ENCODE measurements at regions not wholly inside any gene's neighbourhood (a gene's known extent, or its start where the extent isn't known, plus 50 kb on each side); places are given as distances from the start of the nearest gene placed in this dataset.

DNA sequence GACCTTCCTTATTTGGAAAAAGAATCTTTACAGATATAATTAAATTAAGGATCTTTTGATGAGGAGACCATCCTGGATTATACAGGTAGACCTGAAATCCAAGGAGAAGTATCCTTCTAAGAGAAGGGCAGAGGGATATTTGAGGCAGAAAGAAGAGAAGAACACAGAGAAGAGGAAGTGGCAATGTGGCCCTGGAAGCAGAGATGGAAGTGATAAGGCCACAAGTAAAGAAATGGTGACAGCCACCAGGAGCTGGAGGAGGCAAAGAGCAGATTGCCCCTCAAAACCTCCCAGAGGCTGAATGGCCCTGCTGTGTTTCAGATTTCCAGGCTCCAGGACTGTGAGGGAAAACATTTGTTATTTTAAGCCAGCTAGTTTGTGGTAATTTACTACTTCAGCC lies 93.0 kb upstream of the ANKRD55 start:
- Histone ChIP-seq H3K9me3 (ENCODE audit: control insufficient read depth, low read length) (no peaks in the 10 kb centered on the region), H3K36me3 (ENCODE audit: control insufficient read depth, insufficient read depth, low read length) (no peaks in the 10 kb centered on the region), H3K4me3 (ENCODE audit: insufficient read depth, low read depth, low read length) (no peak overlapping the region), H3K4me1 (ENCODE audit: control insufficient read depth, insufficient read depth, low read length) (peaks cover 3% of the 10 kb centered on the region), H3K27ac (ENCODE audit: insufficient read depth, low read depth, low read length, poor library complexity, severe bottlenecking) (no peak overlapping the region), H3K27me3 (ENCODE audit: control insufficient read depth, insufficient read depth, low read length, poor library complexity, severe bottlenecking) (no peaks in the 10 kb centered on the region)

DNA sequence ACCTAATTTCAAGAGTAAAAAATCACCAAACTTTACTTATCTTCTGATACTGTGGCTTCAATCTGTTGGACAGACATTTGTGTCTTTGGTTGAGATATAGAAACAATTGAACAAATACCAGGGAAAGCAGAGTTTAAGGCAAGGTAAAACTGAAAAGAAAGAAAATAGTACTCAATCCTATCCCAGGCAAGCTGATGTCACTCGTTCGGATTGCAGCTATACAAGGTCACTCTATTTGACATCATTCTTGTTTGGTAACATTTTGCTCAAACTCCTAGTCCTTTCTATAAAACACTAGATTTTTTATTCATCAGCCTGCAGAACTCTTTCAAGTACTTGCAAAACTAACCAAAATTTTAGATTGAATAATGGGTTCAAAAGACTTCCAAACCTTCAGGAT lies 91.9 kb upstream of the ANKRD55 start:
- Histone ChIP-seq H3K9me3 (ENCODE audit: control insufficient read depth, low read length) (no peaks in the 10 kb centered on the region), H3K4me1 (ENCODE audit: control insufficient read depth, insufficient read depth, low read length) (no peaks in the 10 kb centered on the region), H3K27ac (ENCODE audit: insufficient read depth, low read depth, low read length, poor library complexity, severe bottlenecking) (no peak overlapping the region), H3K27me3 (ENCODE audit: control insufficient read depth, insufficient read depth, low read length, poor library complexity, severe bottlenecking) (no peaks in the 10 kb centered on the region), H3K4me3 (ENCODE audit: insufficient read depth, low read depth, low read length) (no peak overlapping the region), H3K36me3 (ENCODE audit: control insufficient read depth, insufficient read depth, low read length) (no peaks in the 10 kb centered on the region)
- WGBS, 2 experiments = 92 to 99% methylated on average over 2 of the region's 2 CpGs

DNA sequence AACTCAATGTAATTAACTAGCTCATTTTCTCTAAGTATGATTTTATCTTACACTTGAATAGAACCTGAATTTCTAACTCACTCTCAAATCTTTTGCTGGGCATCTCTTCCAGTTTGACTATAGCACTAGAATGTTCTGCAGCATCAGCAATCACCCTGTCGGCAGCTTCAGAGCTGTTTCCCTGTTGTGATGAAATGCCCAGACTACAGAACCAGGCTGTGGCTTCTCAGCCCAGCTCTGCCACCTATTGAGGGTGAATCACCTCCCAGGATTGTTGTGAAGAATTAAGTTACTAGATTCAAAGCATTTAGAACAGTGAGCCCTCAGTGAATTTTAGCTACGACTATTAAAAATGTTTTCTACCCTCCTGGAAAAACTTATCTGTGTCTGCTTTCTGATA lies 90.4 kb upstream of the ANKRD55 start:
- 78 to 84% methylated on average over 2 of the region's 2 CpGs for WGBS, 2 experiments
- no peak overlapping the region for H3K27ac ChIP-seq (ENCODE audit: insufficient read depth, low read depth, low read length, poor library complexity, severe bottlenecking)
- no peaks in the 10 kb centered on the region for H3K36me3 ChIP-seq (ENCODE audit: control insufficient read depth, insufficient read depth, low read length)

DNA sequence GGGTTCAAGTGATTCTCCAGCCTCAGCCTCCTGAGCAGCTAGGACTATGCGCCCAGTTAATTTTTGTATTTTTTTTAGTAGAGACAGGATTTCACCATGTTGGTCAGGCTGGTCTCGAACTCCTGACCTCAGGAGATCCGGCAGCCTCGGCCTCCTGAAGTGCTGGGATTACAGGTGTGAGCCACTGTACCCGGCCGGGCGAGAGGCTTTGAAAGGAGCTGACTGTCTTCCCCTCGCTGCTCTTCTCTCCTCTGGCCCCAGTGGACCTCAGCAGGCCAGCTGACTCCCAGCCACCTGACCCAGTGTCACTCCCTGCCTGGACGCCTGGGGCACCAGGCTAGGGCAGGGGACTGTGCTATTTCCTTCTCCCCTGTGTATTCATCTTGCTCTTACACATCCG lies 89.5 kb upstream of the ANKRD55 start:
- no peaks in the 10 kb centered on the region for H3K36me3 ChIP-seq (ENCODE audit: control insufficient read depth, insufficient read depth, low read length)
- 91 to 94% methylated on average over 10 of the region's 10 CpGs for WGBS, 2 experiments
- no peak overlapping the region for H3K27ac ChIP-seq (ENCODE audit: insufficient read depth, low read depth, low read length, poor library complexity, severe bottlenecking)
- H3K4me1 ChIP-seq (ENCODE audit: control insufficient read depth, insufficient read depth, low read length) = no peaks in the 10 kb centered on the region
- H3K4me3 ChIP-seq (ENCODE audit: insufficient read depth, low read depth, low read length) = no peak overlapping the region
- no peaks in the 10 kb centered on the region for H3K9me3 ChIP-seq (ENCODE audit: control insufficient read depth, low read length)
- no peaks in the 10 kb centered on the region for H3K27me3 ChIP-seq (ENCODE audit: control insufficient read depth, insufficient read depth, low read length, poor library complexity, severe bottlenecking)

More for the DNA sequence above, 90.4 kb upstream of the ANKRD55 start:
- no peaks in the 10 kb centered on the region for H3K9me3 ChIP-seq (ENCODE audit: control insufficient read depth, low read length)
- H3K27me3 ChIP-seq (ENCODE audit: control insufficient read depth, insufficient read depth, low read length, poor library complexity, severe bottlenecking) = no peaks in the 10 kb centered on the region
- H3K4me1 ChIP-seq (ENCODE audit: control insufficient read depth, insufficient read depth, low read length) = no peaks in the 10 kb centered on the region
- no peak overlapping the region for H3K4me3 ChIP-seq (ENCODE audit: insufficient read depth, low read depth, low read length)

DNA sequence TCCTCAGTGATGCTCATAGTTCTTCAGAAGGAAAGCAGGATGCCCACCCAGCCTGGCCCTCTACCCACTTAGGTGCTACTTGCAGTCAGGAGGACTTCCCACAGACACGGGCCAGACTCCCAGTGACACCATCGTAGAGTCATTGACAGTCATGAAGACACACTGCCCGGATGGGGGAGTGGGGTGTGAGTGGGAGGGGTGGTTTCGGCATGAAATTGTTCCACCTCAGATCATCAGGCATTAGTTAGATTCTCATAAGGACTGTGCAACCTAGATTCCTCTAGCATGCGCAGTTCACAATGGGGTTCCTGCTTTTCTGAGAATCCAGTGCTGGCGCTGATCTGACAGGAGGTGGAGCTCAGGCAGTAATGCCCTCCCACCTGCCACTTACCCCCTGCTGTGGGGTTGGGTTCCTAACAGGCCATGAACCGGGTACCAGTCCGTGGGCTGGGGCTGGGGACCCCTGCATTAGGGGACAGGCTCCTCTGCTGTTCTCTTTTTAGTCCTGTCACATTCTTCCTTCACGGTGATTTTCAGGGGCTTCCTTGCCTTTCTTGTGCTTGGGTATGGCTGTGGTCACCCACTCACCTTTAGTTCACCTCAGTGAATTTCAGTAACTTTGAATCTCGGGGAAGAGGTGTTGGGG lies 88.2 kb upstream of the ANKRD55 start:
- Histone ChIP-seq H3K9me3 (ENCODE audit: control insufficient read depth, low read length) (no peaks in the 10 kb centered on the region), H3K36me3 (ENCODE audit: control insufficient read depth, insufficient read depth, low read length) (no peaks in the 10 kb centered on the region), H3K4me3 (ENCODE audit: insufficient read depth, low read depth, low read length) (no peak overlapping the region), H3K27me3 (ENCODE audit: control insufficient read depth, insufficient read depth, low read length, poor library complexity, severe bottlenecking) (no peaks in the 10 kb centered on the region), H3K4me1 (ENCODE audit: control insufficient read depth, insufficient read depth, low read length) (no peaks in the 10 kb centered on the region), H3K27ac (ENCODE audit: insufficient read depth, low read depth, low read length, poor library complexity, severe bottlenecking) (no peak overlapping the region)
- 94% methylated on average over 10 of the region's 10 CpGs for WGBS, 2 experiments

DNA sequence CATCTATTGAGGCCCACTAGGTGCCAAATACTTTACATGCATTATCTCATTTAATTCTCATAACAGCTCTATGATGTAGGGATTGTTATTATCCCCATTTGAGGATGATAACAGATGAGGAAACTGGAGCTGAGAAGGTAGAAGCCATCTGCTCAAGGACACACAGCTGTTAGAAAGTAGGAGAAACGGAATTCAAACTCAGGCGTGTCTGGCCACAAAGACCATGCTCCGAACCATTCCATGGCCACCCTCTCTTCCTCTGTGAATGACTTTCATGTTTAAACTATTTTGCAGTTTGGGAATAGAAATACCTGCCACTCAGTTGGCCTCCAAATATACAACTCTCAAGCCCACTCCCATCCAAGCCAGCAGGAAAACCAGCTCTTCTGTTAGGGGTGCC lies 87.6 kb upstream of the ANKRD55 start:
- WGBS, 2 experiments = 91 to 98% methylated on average over 3 of the region's 3 CpGs
- Histone ChIP-seq H3K27ac (ENCODE audit: insufficient read depth, low read depth, low read length, poor library complexity, severe bottlenecking) (no peak overlapping the region), H3K27me3 (ENCODE audit: control insufficient read depth, insufficient read depth, low read length, poor library complexity, severe bottlenecking) (no peaks in the 10 kb centered on the region), H3K9me3 (ENCODE audit: control insufficient read depth, low read length) (no peaks in the 10 kb centered on the region), H3K4me1 (ENCODE audit: control insufficient read depth, insufficient read depth, low read length) (no peaks in the 10 kb centered on the region), H3K4me3 (ENCODE audit: insufficient read depth, low read depth, low read length) (no peak overlapping the region), H3K36me3 (ENCODE audit: control insufficient read depth, insufficient read depth, low read length) (no peaks in the 10 kb centered on the region)

DNA sequence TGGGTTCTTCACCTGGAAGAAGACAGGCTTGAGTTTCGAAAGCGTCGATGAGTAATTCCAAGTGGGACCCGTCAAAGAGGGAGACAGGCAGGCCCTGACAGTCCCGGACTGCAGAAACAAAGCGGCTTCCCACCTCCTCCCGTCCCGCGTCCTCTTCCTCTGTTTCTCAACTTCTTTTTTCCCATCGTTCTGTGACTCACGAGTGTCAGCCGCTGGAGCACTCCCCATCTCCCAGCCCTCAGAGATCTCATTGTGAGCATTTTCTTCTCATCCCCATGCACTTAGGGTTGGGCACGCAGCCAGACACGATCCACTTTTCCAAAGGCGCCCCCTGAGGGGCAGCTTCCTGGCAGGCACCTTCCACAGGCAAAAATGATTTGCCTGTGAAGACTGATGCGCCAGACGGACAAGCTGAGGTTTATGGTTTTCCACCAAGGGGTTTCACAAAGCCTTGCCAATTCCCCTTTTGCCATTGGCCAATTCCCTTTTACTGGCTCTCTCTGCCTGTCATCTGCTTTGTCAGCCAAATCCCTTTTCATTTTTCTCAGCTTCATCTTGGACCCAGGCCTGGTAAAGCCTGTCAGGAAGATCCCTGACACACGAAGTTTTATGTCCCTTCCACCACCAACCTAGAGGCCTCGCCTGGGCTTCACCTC lies 86.5 kb upstream of the ANKRD55 start:
- Histone ChIP-seq H3K36me3 (ENCODE audit: control insufficient read depth, insufficient read depth, low read length) (no peaks in the 10 kb centered on the region), H3K4me1 (ENCODE audit: control insufficient read depth, insufficient read depth, low read length) (no peaks in the 10 kb centered on the region), H3K4me3 (ENCODE audit: insufficient read depth, low read depth, low read length) (no peak overlapping the region), H3K27me3 (ENCODE audit: control insufficient read depth, insufficient read depth, low read length, poor library complexity, severe bottlenecking) (no peaks in the 10 kb centered on the region), H3K27ac (ENCODE audit: insufficient read depth, low read depth, low read length, poor library complexity, severe bottlenecking) (no peak overlapping the region), H3K9me3 (ENCODE audit: control insufficient read depth, low read length) (no peaks in the 10 kb centered on the region)
- WGBS, 2 experiments = 89 to 92% methylated on average over 19 of the region's 19 CpGs

DNA sequence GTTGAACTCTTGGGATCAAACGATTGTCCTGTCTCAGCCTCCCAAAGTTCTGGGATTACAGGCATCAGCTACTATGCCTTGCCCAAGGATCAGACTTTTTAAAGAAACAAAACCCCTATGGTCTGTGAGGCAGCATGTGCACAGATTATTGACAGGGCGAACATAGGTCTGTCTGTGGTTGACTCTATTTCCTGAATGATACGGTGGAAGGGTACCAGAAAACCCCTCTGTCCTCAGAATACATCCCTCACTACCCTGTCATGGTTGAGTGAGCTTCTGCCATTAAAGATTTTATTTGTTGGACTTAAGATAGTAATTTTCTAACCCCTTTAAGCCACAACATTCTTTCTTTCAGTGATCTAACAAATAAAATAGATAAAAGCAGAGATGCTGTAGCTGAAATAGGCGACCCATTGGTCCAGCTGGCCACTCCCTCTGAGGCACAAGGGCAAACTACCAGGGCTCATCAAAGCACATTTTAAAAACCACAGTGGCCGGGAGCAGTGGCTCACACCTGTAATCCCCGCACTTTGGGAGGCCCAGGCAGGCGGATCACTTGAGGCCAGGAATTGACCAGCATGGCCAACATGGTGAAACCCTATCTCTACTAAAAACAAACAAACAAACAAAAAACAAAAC lies 84.9 kb upstream of the ANKRD55 start:
- H3K9me3 ChIP-seq (ENCODE audit: control insufficient read depth, low read length) = no peaks in the 10 kb centered on the region
- no peaks in the 10 kb centered on the region for H3K36me3 ChIP-seq (ENCODE audit: control insufficient read depth, insufficient read depth, low read length)
- no peaks in the 10 kb centered on the region for H3K4me1 ChIP-seq (ENCODE audit: control insufficient read depth, insufficient read depth, low read length)
- no peak overlapping the region for H3K27ac ChIP-seq (ENCODE audit: insufficient read depth, low read depth, low read length, poor library complexity, severe bottlenecking)
- no peak overlapping the region for H3K4me3 ChIP-seq (ENCODE audit: insufficient read depth, low read depth, low read length)
- WGBS, 2 experiments = 91 to 92% methylated on average over 6 to 7 of the region's 7 CpGs
- no peaks in the 10 kb centered on the region for H3K27me3 ChIP-seq (ENCODE audit: control insufficient read depth, insufficient read depth, low read length, poor library complexity, severe bottlenecking)

DNA sequence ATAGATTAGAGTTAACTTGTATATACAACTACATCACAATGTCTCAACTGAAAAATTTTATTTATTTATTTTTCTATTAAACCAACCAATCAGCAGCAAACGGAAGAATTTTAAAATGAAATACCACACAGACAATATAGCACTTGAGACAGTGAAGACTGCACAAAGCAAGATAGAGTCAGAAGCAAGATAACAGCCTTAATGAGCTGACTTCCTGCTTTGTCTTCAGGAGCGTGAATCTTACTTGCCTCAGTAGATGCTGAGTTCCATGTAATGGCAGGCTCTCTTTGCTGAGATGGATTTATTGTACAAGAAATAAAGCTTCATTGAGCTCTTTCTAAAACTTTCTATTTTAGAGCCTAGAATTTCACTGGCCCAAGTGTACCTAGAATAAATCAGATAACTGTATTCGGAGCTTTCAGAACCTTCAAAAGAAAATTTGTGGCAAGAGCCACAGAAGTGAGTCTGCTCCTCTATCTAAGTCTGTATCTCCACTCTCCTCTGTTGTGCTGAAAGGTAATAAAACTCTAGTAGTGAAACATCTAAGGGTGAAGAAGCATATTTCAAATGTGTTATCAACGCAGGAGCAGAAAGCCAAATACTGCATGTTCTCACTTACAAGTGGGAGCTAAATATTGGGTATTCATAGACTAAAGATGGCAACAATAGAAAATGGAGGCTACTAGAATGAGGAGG lies 83.3 kb upstream of the ANKRD55 start:
- no peaks in the 10 kb centered on the region for H3K9me3 ChIP-seq (ENCODE audit: control insufficient read depth, low read length)
- H3K4me1 ChIP-seq (ENCODE audit: control insufficient read depth, insufficient read depth, low read length) = no peaks in the 10 kb centered on the region
- no peaks in the 10 kb centered on the region for H3K27me3 ChIP-seq (ENCODE audit: control insufficient read depth, insufficient read depth, low read length, poor library complexity, severe bottlenecking)
- H3K27ac ChIP-seq (ENCODE audit: insufficient read depth, low read depth, low read length, poor library complexity, severe bottlenecking) = no peak overlapping the region
- H3K4me3 ChIP-seq (ENCODE audit: insufficient read depth, low read depth, low read length) = no peak overlapping the region
- WGBS, 2 experiments = 89 to 95% methylated on average over 4 of the region's 4 CpGs
- H3K36me3 ChIP-seq (ENCODE audit: control insufficient read depth, insufficient read depth, low read length) = no peaks in the 10 kb centered on the region

DNA sequence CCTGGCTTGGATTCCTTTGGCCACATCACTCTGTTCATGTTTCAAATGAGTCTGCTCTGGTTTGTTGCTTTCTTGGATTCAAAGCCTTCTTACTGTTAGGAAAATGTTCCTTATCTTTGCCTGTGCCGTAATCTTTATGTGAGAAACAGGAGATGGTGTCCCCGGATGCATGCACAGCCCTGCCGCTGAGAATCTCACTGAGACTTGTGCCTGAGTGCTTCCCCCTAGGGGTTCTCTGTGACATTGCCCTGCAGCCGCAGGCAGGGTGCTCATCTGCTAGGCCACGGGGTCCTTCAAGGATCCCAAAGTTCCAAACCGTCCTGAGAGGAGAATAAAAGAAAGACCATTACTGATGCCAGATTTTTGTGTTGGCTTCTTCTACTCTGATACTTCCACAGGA lies 81.4 kb upstream of the ANKRD55 start:
- Histone ChIP-seq H3K36me3 (ENCODE audit: control insufficient read depth, insufficient read depth, low read length) (no peaks in the 10 kb centered on the region), H3K9me3 (ENCODE audit: control insufficient read depth, low read length) (no peaks in the 10 kb centered on the region), H3K4me1 (ENCODE audit: control insufficient read depth, insufficient read depth, low read length) (no peaks in the 10 kb centered on the region), H3K27me3 (ENCODE audit: control insufficient read depth, insufficient read depth, low read length, poor library complexity, severe bottlenecking) (no peaks in the 10 kb centered on the region), H3K4me3 (ENCODE audit: insufficient read depth, low read depth, low read length) (no peak overlapping the region), H3K27ac (ENCODE audit: insufficient read depth, low read depth, low read length, poor library complexity, severe bottlenecking) (no peak overlapping the region)
- 70 to 72% methylated on average over 6 of the region's 6 CpGs for WGBS, 2 experiments

Data from ectodermal cell (in vitro differentiated cells).